Fibroblast of lung (primary cell): ENCODE measurements at regions not wholly inside any gene's neighbourhood (a gene's known extent, or its start where the extent isn't known, plus 50 kb on each side); places are given as distances from the start of the nearest gene placed in this dataset.
"Not testable (repeated sequence)": the region's sequence is repeated elsewhere in the genome, so short reads cannot be mapped to it uniquely, and the experiment has no call there.

Experiments
- DNase-seq, 2 donors: peaks; one replicate each; pipeline versions ENCODE4 v3.0.0 to v3.0.0-alpha.2; 2010; ENCODE audit warnings: low read depth in 2 of 2
- H2AFZ ChIP-seq: 2 replicates; pipeline ENCODE4 v1.5.1; 2012; ENCODE audit warnings: low read length, control low read depth, inconsistent platforms
- H3K27ac ChIP-seq: 2 replicates; pipeline ENCODE4 v1.5.1; 2011; ENCODE audit warnings: low read length, control low read depth; ENCODE audit not compliant: insufficient read depth
- H3K27me3 ChIP-seq: 2 replicates; pipeline ENCODE4 v1.5.1; 2011; ENCODE audit warnings: mild to moderate bottlenecking, low read length; ENCODE audit not compliant: control insufficient read depth, insufficient read depth
- H3K36me3 ChIP-seq: 2 replicates; pipeline ENCODE4 v1.5.1; 2011; ENCODE audit warnings: low read length; ENCODE audit not compliant: control insufficient read depth, insufficient read depth
- H3K4me1 ChIP-seq: 2 replicates; pipeline ENCODE4 v1.5.1; 2011; ENCODE audit warnings: low read length; ENCODE audit not compliant: control insufficient read depth, insufficient read depth; ENCODE audit errors: extremely low read depth
- H3K4me2 ChIP-seq: 2 replicates; pipeline ENCODE4 v1.5.1; 2011; ENCODE audit warnings: low read length, control low read depth; ENCODE audit not compliant: insufficient read depth; ENCODE audit errors: extremely low read depth
- H3K4me3 ChIP-seq, 4 experiments: fragments of 200-600 bp in 1 of 4; sonication (generic) in 1 of 4; replicated peaks in 1 of 4; 2 replicates each; pipeline ENCODE4 v1.5.1; 2011 to 2016; ENCODE audit warnings: low read length in 4 of 4, low read depth in 3 of 4, mild to moderate bottlenecking in 3 of 4, control low read depth in 2 of 4, inconsistent platforms in 1 of 4, mixed read lengths in 1 of 4; ENCODE audit not compliant: insufficient read depth in 1 of 4; ENCODE audit errors: control extremely low read depth in 1 of 4
- H3K79me2 ChIP-seq: 2 replicates; pipeline ENCODE4 v1.5.1; 2012; ENCODE audit warnings: mild to moderate bottlenecking, low read length, inconsistent platforms; ENCODE audit not compliant: control insufficient read depth, insufficient read depth
- H3K9ac ChIP-seq: 2 replicates; pipeline ENCODE4 v1.5.1; 2011; ENCODE audit warnings: mild to moderate bottlenecking, low read length, control low read depth; ENCODE audit not compliant: insufficient read depth
- H3K9me3 ChIP-seq: 2 replicates; pipeline ENCODE4 v1.5.1; 2012; ENCODE audit warnings: low read depth, low read length; ENCODE audit not compliant: control insufficient read depth, insufficient read depth
- H4K20me1 ChIP-seq: 2 replicates; pipeline ENCODE4 v1.5.1; 2011; ENCODE audit warnings: low read length; ENCODE audit not compliant: control insufficient read depth, insufficient read depth; ENCODE audit errors: extremely low read depth
- CTCF ChIP-seq, 2 donors: IDR thresholded peaks in 1 of 2; conservative IDR thresholded peaks in 1 of 2; 1 replicate in 1 of 2; 2 replicates in 1 of 2; pipeline ENCODE4 v1.5.1; 2011 to 2012; ENCODE audit warnings: low read length in 2 of 2, control low read depth in 1 of 2, inconsistent platforms in 1 of 2, low read depth in 1 of 2, mild to moderate bottlenecking in 1 of 2
- EZH2 ChIP-seq: IDR thresholded peaks from 2 replicates; pipeline ENCODE4 v1.5.1; 2012; ENCODE audit warnings: low read length, control low read depth, mild to moderate bottlenecking; ENCODE audit errors: missing control alignments

DNA sequence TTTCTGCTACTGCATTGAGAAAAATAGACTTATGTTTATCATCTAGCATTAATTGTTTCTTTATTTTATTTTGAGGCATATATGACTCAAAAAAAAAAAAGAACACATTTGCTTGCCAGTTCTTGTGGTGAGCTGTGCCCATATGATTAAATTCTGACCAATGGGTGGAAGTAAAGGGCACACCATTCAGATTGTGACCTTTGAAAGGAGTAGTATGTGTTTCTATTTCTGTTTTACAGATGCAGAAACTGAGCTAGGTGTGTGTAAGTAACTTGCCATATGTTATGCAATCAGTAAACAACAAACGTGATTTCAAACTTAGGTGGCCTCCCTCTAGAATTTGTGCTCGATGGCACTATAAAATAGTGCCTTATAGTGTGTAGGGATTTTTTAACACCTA lies 368.1 kb upstream of the EDIL3 start:
- DNase-seq, result no peak
- H3K79me2 ChIP-seq, result no peaks in the 10 kb centered on the region
- H3K9ac ChIP-seq, result no peak overlapping the region
- no peak overlapping the region for H3K27ac ChIP-seq
- no peaks in the 10 kb centered on the region for H3K27me3 ChIP-seq
- no peak for TF ChIP-seq CTCF (conservative IDR thresholded peaks at IDR 0.05 in 1 of 2, IDR thresholded peaks at IDR 0.05 in 1 of 2; ENCODE audit: low read depth in 1 of 2, low read length in 2 of 2)
- H3K4me1 ChIP-seq, result no peaks in the 10 kb centered on the region
- no peak overlapping the region for H3K4me2 ChIP-seq
- H3K9me3 ChIP-seq, result no peaks in the 10 kb centered on the region
- no peak overlapping the region for H3K4me3 ChIP-seq
- no peak overlapping the region for H2AFZ ChIP-seq
- no peaks in the 10 kb centered on the region for H3K36me3 ChIP-seq
- H4K20me1 ChIP-seq, result no peaks in the 10 kb centered on the region

DNA sequence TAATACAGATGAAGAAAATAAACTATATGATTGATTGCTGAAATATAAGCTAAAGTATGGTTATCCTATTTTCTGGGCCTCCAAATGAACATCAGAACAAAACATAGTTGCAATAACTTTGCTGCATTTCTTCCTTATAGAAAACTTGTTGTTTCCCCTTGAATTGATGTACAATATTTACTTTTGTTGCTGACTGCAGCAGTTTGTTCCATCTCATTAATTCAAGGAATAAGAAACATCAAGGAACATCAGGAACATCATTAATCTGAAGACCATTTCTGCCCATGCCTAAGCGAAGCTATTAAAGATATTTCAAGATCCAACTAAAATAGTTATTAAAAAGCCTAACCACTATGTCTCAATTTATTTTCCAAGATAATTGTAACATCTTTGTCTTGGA lies 363.6 kb upstream of the EDIL3 start:
- H3K4me2 ChIP-seq, result no peak overlapping the region
- TF ChIP-seq CTCF (conservative IDR thresholded peaks at IDR 0.05 in 1 of 2, IDR thresholded peaks at IDR 0.05 in 1 of 2; ENCODE audit: low read depth in 1 of 2, low read length in 2 of 2) (no peak), EZH2 (no peak)
- H2AFZ ChIP-seq, result no peak overlapping the region
- no peaks in the 10 kb centered on the region for H3K36me3 ChIP-seq
- no peak overlapping the region for H3K9ac ChIP-seq
- H3K27ac ChIP-seq, result no peak overlapping the region
- DNase-seq, result no peak
- H3K79me2 ChIP-seq, result no peaks in the 10 kb centered on the region
- H4K20me1 ChIP-seq, result no peaks in the 10 kb centered on the region
- no peaks in the 10 kb centered on the region for H3K4me1 ChIP-seq
- H3K9me3 ChIP-seq, result no peaks in the 10 kb centered on the region
- no peak overlapping the region for H3K4me3 ChIP-seq
- H3K27me3 ChIP-seq, result no peaks in the 10 kb centered on the region

- not testable (repeated sequence) for H4K20me1 ChIP-seq, H3K9ac ChIP-seq, DNase-seq, H3K79me2 ChIP-seq, H3K27me3 ChIP-seq, H3K4me3 ChIP-seq, H3K4me2 ChIP-seq, H3K4me1 ChIP-seq, H3K9me3 ChIP-seq, H3K36me3 ChIP-seq, H2AFZ ChIP-seq, H3K27ac ChIP-seq
These were observed 361.6 kb upstream of the EDIL3 start for GRCh38 chr5:84746280-84746679.

DNA sequence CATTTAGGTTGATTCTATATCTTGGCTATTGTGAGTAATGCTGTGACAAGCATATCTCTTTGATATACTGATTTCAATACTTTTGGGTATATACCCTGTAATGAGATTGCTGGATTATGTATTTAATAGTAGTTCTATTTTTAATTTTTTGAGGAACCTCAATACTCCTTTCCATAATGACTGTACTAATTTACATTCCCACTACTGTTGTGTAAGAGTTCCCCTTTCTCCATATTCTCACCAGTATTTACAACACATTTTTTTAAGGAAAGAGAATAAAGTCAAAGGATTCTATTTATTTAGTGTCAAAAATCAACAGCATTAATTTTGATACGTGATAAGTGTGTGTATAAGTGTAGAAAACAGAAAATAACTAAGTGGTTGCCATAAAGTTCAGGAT lies 356.4 kb upstream of the EDIL3 start:
- Histone ChIP-seq H3K4me1 (no peaks in the 10 kb centered on the region), H3K79me2 (no peaks in the 10 kb centered on the region), H3K9ac (no peak overlapping the region), H3K27me3 (no peaks in the 10 kb centered on the region), H3K36me3 (no peaks in the 10 kb centered on the region), H3K9me3 (no peaks in the 10 kb centered on the region), H3K4me3 (no peak overlapping the region), H4K20me1 (no peaks in the 10 kb centered on the region), H2AFZ (no peak overlapping the region), H3K27ac (no peak overlapping the region), H3K4me2 (no peak overlapping the region)
- DNase-seq, result no peak
- TF ChIP-seq CTCF (conservative IDR thresholded peaks at IDR 0.05 in 1 of 2, IDR thresholded peaks at IDR 0.05 in 1 of 2; ENCODE audit: low read depth in 1 of 2, low read length in 2 of 2), result no peak
- TF ChIP-seq EZH2, result no peak
